Thoracic aorta (tissue), 2 donors: ENCODE measurements at regions not wholly inside any gene's neighbourhood (a gene's known extent, or its start where the extent isn't known, plus 50 kb on each side); places are given as distances from the start of the nearest gene placed in this dataset.

Experiments used
- ATAC-seq: fragments of 150-250 bp; one replicate; pipeline ENCODE4 v1.8.0; 2017; ENCODE audit warnings: low read depth; ENCODE audit not compliant: insufficient number of reproducible peaks, low FRiP score
- DNase-seq: peaks from one replicate; pipeline ENCODE4 v3.0.0-alpha.2; 2020; ENCODE audit warnings: low spot score
- H3K27ac ChIP-seq, 2 donors: fragments of 200-600 bp; sonication (generic); 1 replicate in 1 of 2; 2 replicates in 1 of 2; pipeline ENCODE4 v1.5.1; 2016; ENCODE audit warnings: mild to moderate bottlenecking in 2 of 2, moderate library complexity in 2 of 2
- H3K27me3 ChIP-seq: fragments of 200-600 bp; sonication (generic); replicated peaks from 2 replicates; pipeline ENCODE4 v1.6.0; 2016; ENCODE audit warnings: mild to moderate bottlenecking; ENCODE audit not compliant: insufficient read depth
- H3K36me3 ChIP-seq: fragments of 200-600 bp; sonication (generic); one replicate; pipeline ENCODE4 v1.5.1; 2016
- H3K4me1 ChIP-seq, 2 donors: fragments of 200-600 bp; sonication (generic); 1 replicate in 1 of 2; 2 replicates in 1 of 2; pipeline versions ENCODE4 v1.5.1 to v1.6.0; 2016; ENCODE audit warnings: low read depth in 2 of 2, mild to moderate bottlenecking in 1 of 2; ENCODE audit not compliant: control insufficient read depth in 1 of 2
- H3K4me3 ChIP-seq: fragments of 200-600 bp; sonication (generic); 2 replicates; pipeline ENCODE4 v1.5.1; 2016; ENCODE audit warnings: mild to moderate bottlenecking
- H3K9me3 ChIP-seq: fragments of 200-600 bp; sonication (generic); 2 replicates; pipeline ENCODE4 v1.5.1; 2016
- TF ChIP-seq, protein P1 (sequence below): fragments of 200-600 bp; sonication (generic); IDR thresholded peaks from one replicate; pipeline ENCODE4 v1.5.1; 2019; ENCODE audit warnings: antibody characterized with exemption

DNA sequence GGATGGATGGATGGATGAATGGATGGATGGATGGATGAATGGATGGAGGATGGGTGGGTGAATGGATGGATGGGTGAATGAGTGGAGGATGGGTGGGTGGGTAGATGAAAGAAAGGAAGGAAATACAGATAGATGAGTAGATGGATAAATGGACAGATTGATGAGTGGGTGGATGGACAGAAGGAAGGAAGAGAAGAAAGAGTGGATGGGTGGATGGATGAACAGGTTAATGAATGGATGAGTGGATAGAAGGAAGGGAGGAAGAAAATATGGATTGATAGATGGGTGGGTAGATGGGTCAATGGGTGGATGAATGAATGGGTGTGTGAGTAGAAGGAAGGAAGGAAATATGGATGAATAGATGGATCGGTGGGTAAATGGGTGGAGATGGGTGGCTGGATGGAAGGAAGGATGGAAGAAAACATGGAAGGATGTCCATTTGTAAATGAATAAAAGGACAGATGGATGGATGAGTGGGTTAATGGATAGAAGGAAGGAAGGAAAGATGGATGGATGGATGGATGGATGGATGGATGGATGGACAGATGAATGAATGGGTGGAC lies 97.3 kb upstream of the TNRC6C start:
- Histone ChIP-seq H3K36me3 (no peaks in the 10 kb centered on the region), H3K4me3 (no peak overlapping the region), H3K27ac (no peak overlapping the region), H3K9me3 (no peaks in the 10 kb centered on the region), H3K4me1 (peaks cover 0 to 19% of the 10 kb centered on the region in 2 donors), H3K27me3 (no peaks in the 10 kb centered on the region)
- TF ChIP-seq, protein P1, sequence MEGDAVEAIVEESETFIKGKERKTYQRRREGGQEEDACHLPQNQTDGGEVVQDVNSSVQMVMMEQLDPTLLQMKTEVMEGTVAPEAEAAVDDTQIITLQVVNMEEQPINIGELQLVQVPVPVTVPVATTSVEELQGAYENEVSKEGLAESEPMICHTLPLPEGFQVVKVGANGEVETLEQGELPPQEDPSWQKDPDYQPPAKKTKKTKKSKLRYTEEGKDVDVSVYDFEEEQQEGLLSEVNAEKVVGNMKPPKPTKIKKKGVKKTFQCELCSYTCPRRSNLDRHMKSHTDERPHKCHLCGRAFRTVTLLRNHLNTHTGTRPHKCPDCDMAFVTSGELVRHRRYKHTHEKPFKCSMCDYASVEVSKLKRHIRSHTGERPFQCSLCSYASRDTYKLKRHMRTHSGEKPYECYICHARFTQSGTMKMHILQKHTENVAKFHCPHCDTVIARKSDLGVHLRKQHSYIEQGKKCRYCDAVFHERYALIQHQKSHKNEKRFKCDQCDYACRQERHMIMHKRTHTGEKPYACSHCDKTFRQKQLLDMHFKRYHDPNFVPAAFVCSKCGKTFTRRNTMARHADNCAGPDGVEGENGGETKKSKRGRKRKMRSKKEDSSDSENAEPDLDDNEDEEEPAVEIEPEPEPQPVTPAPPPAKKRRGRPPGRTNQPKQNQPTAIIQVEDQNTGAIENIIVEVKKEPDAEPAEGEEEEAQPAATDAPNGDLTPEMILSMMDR = no peak
- no peak for DNase-seq
- ATAC-seq = no peak

DNA sequence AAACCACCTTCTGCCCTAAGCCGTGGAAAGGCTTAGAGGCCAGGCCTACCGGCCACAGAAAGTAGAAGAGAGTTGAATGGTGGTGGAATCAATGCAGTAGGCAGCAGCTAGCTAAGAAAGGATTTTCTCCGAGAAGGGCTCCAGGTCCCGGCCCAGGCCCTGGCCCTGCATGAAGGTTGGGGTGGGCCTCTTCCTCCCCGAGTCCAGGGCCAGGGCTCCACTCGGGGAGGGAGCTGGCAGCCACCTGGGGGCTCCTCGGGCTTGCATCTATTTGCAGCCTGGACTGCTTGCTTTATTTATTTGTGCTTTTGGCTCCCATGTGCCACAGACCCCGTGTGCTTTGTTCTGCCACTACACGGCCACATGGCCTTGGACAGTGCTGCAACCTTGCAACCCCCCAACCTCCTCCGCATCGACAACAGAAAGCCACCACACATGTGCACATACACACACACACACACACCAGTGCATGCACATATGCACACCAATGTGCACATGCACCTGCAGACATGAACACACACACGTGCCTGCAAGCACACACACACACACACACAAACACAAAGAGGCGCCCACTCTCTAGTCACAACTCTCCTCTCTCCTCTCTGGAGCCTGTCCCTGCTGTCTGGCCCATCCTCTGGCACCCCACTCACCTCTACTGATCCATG lies 96.4 kb upstream of the TNRC6C start:
- TF ChIP-seq, protein P1 = no peak
- H3K9me3 ChIP-seq = no peaks in the 10 kb centered on the region
- no peaks in the 10 kb centered on the region for H3K36me3 ChIP-seq
- DNase-seq (no peak), ATAC-seq (no peak)
- no peaks in the 10 kb centered on the region for H3K27me3 ChIP-seq
- H3K27ac ChIP-seq = no peak overlapping the region
- no peak overlapping the region for H3K4me3 ChIP-seq
- peaks cover 0 to 19% of the 10 kb centered on the region in 2 donors for H3K4me1 ChIP-seq

DNA sequence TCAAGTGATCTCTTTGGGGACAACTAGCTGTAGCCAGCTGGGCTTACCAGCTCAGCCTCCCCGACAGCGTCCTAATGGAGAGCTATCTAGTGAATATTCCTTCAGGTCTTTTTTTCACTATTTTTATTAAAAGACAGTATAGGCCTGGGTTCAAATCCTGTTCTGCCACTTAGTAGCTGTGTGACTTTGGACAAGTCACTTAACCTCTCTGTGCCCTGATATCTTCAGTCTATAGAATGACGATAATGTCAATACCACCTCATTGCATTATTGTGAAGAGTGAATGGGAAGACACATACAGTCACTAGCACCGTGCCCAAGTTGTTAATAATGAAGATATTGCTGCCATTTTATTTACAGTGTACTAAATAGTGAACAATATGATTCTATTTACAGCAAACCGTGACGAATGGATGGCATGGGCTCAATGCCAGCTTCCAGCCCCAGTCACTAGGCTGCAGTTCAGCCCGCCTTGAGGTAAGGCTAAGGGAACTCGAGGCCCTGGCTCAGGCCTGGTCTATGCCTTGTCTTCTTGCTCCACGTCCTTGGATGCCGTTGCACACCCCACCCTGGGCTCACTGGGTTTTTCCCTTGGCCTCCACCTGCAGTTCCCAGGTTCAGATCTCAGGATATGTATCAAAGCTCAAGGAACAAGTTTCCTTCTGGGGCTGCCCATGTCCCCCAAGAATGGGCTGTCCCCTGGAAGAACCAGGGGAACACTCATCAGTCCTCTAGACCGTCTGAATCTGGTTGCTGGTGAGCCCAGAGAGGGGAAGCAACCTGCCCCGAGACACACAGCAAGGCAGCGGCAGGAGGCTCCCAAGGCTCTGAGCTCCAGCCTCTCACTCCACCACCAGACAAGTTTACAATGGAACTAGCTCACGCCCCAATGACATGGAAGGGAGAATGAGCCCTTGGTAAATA lies 95.4 kb upstream of the TNRC6C start:
- ATAC-seq = no peak
- no peak for DNase-seq

DNA sequence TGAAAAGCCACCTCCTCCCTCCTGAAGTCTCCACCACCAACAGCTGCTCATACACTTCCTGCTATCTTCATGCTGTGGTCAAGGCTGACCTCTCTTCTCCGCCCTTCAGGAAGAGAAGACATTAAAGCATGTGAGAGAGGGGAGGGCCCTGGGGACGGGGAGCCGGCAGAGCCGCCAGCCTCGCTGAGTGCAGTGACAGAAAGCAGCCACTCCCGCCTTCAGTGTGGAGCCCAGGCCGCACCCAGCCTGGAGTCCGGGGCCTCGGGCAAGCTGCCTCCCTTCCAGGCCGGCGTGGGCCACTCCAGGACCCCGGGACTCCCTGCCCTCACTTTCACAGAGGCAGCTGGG lies 94.7 kb upstream of the TNRC6C start:
- no peaks in the 10 kb centered on the region for H3K27me3 ChIP-seq
- H3K27ac ChIP-seq = no peak overlapping the region
- H3K4me1 ChIP-seq = peaks cover 0 to 19% of the 10 kb centered on the region in 2 donors
- no peaks in the 10 kb centered on the region for H3K9me3 ChIP-seq
- DNase-seq (no peak), ATAC-seq (no peak)
- no peak overlapping the region for H3K4me3 ChIP-seq
- TF ChIP-seq, protein P1 = no peak
- no peaks in the 10 kb centered on the region for H3K36me3 ChIP-seq

More for the DNA sequence above, 95.4 kb upstream of the TNRC6C start:
- Histone ChIP-seq H3K4me3 (no peak overlapping the region), H3K9me3 (no peaks in the 10 kb centered on the region), H3K27me3 (no peaks in the 10 kb centered on the region), H3K4me1 (peaks cover 0 to 19% of the 10 kb centered on the region in 2 donors), H3K36me3 (no peaks in the 10 kb centered on the region), H3K27ac (no peak overlapping the region)
- TF ChIP-seq, protein P1 = no peak
